Right lobe of liver (tissue), 6 donors: ENCODE measurements at regions not wholly inside any gene's neighbourhood (a gene's known extent, or its start where the extent isn't known, plus 50 kb on each side); places are given as distances from the start of the nearest gene placed in this dataset.

Experiments used
- ATAC-seq, 4 donors: fragments of 200-7000 bp; cut with Tn5 transposase; one replicate each; pipeline ENCODE4 v1.9.1; 2020; ENCODE audit warnings: mild to moderate bottlenecking in 4 of 4, moderate library complexity in 4 of 4
- DNase-seq, 3 donors: peaks; one replicate each; pipeline ENCODE4 v3.0.0-alpha.2; 2020
- H3K27ac ChIP-seq, 3 donors: fragments of 200-600 bp; one replicate each; pipeline ENCODE4 v1.8.0; 2022
- H3K27me3 ChIP-seq, 2 donors: fragments of 200-600 bp; one replicate each; pipeline ENCODE4 v1.8.0; 2022
- H3K36me3 ChIP-seq, 4 donors: fragments of 200-600 bp; sonication (generic) in 1 of 4; one replicate each; pipeline versions ENCODE4 v1.5.1 to v1.8.0; 2017 to 2022; ENCODE audit warnings: control low read depth in 1 of 4
- H3K4me1 ChIP-seq, 4 donors: fragments of 200-600 bp; sonication (generic) in 1 of 4; one replicate each; pipeline versions ENCODE4 v1.5.1 to v1.8.0; 2017 to 2022; ENCODE audit warnings: control low read depth in 1 of 4
- H3K4me3 ChIP-seq, 3 donors: fragments of 200-600 bp; one replicate each; pipeline ENCODE4 v1.8.0; 2022
- H3K9me3 ChIP-seq, 4 donors: fragments of 200-600 bp; sonication (generic) in 1 of 4; one replicate each; pipeline versions ENCODE4 v1.5.1 to v1.8.0; 2017 to 2022; ENCODE audit warnings: control low read depth in 1 of 4
- POLR2A ChIP-seq: fragments of 450-650 bp; IDR thresholded peaks from one replicate; pipeline ENCODE4 v1.6.1; 2017; ENCODE audit warnings: antibody characterized with exemption, mild to moderate bottlenecking
- WGBS: methylation state at CpG from one replicate; pipeline ENCODE4 v1.1.6; 2018; ENCODE audit warnings: low coverage, low lambda C conversion rate; ENCODE audit not compliant: insufficient coverage; ENCODE audit errors: missing lambda C conversion rate; 5-methylcytosine and 5-hydroxymethylcytosine counted together
- intact Hi-C, 2 donors: fragments of 100-400 bp; cut with DNase I; formaldehyde crosslinking; loops; one replicate each; pipeline versions ENCODE4 v1.11.2 to v1.14.1; 2022
- TF ChIP-seq, protein P1 (sequence below), 4 donors: fragments of 200-600 bp in 3 of 4; fragments of 450-650 bp in 1 of 4; IDR thresholded peaks; one replicate each; pipeline versions ENCODE4 v1.5.1 to v1.8.0; 2016 to 2022; ENCODE audit warnings: antibody characterized with exemption in 4 of 4, mild to moderate bottlenecking in 2 of 4
- donor health status: DM: no; HTN: yes; CAD: no.
- donor health status: DM: no; HTN: no; CAD: no.
- donor health status: DM: no; HTN: no; CAD: no.
- donor health status: DM: no; HTN: yes; CAD: no.
- donor health status: DM: no; HTN: yes; CAD: no.

- Histone ChIP-seq H3K27me3 (no peaks in the 10 kb centered on the region), H3K9me3 (no peaks in the 10 kb centered on the region), H3K27ac (no peak overlapping the region), H3K36me3 (no peaks in the 10 kb centered on the region), H3K4me3 (no peak overlapping the region), H3K4me1 (no peaks in the 10 kb centered on the region)
- no peak for DNase-seq
- TF ChIP-seq, protein P1, sequence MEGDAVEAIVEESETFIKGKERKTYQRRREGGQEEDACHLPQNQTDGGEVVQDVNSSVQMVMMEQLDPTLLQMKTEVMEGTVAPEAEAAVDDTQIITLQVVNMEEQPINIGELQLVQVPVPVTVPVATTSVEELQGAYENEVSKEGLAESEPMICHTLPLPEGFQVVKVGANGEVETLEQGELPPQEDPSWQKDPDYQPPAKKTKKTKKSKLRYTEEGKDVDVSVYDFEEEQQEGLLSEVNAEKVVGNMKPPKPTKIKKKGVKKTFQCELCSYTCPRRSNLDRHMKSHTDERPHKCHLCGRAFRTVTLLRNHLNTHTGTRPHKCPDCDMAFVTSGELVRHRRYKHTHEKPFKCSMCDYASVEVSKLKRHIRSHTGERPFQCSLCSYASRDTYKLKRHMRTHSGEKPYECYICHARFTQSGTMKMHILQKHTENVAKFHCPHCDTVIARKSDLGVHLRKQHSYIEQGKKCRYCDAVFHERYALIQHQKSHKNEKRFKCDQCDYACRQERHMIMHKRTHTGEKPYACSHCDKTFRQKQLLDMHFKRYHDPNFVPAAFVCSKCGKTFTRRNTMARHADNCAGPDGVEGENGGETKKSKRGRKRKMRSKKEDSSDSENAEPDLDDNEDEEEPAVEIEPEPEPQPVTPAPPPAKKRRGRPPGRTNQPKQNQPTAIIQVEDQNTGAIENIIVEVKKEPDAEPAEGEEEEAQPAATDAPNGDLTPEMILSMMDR (IDR thresholded peaks at IDR 0.05): no peak
- TF ChIP-seq POLR2A: no peak
- no peak for ATAC-seq
- intact Hi-C loops: no loop called here
Measured at GRCh38 chr15:37638116-37638515, 296.3 kb upstream of the TMCO5A start.

- TF ChIP-seq POLR2A: no peak
- TF ChIP-seq, protein P1 (IDR thresholded peaks at IDR 0.05): no peak
- DNase-seq (no peak), ATAC-seq (no peak)
- H3K27ac ChIP-seq: no peak overlapping the region
- intact Hi-C loops: no loop called here
- H3K27me3 ChIP-seq: no peaks in the 10 kb centered on the region
- no peak overlapping the region for H3K4me3 ChIP-seq
- no peaks in the 10 kb centered on the region for H3K9me3 ChIP-seq
- no peaks in the 10 kb centered on the region for H3K36me3 ChIP-seq
- no peaks in the 10 kb centered on the region for H3K4me1 ChIP-seq
Measured at GRCh38 chr15:37638691-37639090, 295.7 kb upstream of the TMCO5A start.

- intact Hi-C loops: no loop called here
- Histone ChIP-seq H3K4me3 (no peak overlapping the region), H3K4me1 (no peaks in the 10 kb centered on the region), H3K27ac (no peak overlapping the region), H3K36me3 (no peaks in the 10 kb centered on the region), H3K27me3 (no peaks in the 10 kb centered on the region), H3K9me3 (peaks cover 0 to 9% (median 0%) of the 10 kb centered on the region in 4 donors)
- ATAC-seq: no peak
- no peak for TF ChIP-seq POLR2A
- TF ChIP-seq, protein P1 (IDR thresholded peaks at IDR 0.05): no peak
- 24% methylated on average over 2 of the region's 2 CpGs for WGBS
- DNase-seq: no peak
Measured at GRCh38 chr15:37652646-37653417, 281.6 kb upstream of the TMCO5A start.

DNA sequence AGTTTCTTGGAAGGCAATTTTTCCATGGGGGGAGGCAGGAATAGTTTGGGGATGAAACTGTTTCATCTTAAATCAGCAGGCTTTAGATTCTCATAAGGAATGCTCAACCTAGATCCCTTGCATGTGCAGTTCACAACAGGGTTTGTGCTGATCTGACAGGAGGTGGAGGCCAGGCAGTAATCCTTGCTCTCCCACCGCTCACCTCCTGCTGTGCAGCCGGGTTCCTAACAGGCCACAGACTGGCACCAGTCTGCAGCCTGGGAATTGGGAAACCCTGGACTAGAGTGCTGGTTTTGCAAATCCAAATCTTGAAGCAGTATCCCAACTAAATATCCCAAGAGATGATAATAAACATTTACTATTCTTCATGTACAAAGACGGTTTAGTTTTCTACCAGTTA, 256.3 kb upstream of the TMCO5A start:
- intact Hi-C loops: no loop called here
- DNase-seq (no peak), ATAC-seq (no peak)
- Histone ChIP-seq H3K4me1 (no peaks in the 10 kb centered on the region), H3K27ac (no peak overlapping the region), H3K27me3 (no peaks in the 10 kb centered on the region), H3K36me3 (no peaks in the 10 kb centered on the region), H3K4me3 (no peak overlapping the region), H3K9me3 (no peaks in the 10 kb centered on the region)
- TF ChIP-seq, protein P1 (IDR thresholded peaks at IDR 0.05): no peak
- TF ChIP-seq POLR2A: no peak
- 61% methylated on average over 3 of the region's 3 CpGs for WGBS

- TF ChIP-seq POLR2A: no peak
- TF ChIP-seq, protein P1 (IDR thresholded peaks at IDR 0.05): no peak
- H3K27ac ChIP-seq: no peak overlapping the region
- H3K4me3 ChIP-seq: no peak overlapping the region
- intact Hi-C loops: no loop called here
- ATAC-seq (no peak), DNase-seq (no peak)
- H3K4me1 ChIP-seq: no peaks in the 10 kb centered on the region
- 74% methylated on average over 3 of the region's 3 CpGs for WGBS
- H3K27me3 ChIP-seq: no peaks in the 10 kb centered on the region
- no peaks in the 10 kb centered on the region for H3K36me3 ChIP-seq
- no peaks in the 10 kb centered on the region for H3K9me3 ChIP-seq
Measured at GRCh38 chr15:37679627-37680026, 254.8 kb upstream of the TMCO5A start.
